ENCODE measurements at regions not wholly inside any gene's neighbourhood (a gene's known extent, or its start where the extent isn't known, plus 50 kb on each side); places are given as distances from the start of the nearest gene placed in this dataset.

DNA sequence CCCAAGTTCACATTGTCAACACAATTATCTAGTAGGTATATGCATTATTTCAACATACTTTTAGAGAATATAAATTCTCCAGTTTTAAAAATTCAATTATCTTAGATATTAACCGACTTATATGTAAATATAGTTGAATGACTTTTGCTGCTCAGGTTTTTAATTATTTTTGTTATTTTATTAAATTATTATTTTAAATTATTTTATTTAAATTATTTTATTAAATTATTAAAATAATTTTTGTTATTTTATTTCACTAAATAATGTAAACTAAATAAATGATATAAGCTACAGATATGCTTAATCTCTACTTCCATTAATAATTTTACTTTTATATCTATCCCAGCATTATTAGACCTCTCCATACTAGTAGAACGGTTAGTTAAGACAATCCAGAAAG is 544.3 kb upstream of the ARRDC3 start:
- SMC1A ChIA-PET (ENCODE audit: uncharacterized antibody, unreplicated experiment): no interaction called here
- Histone ChIP-seq H4K20me1 (ENCODE audit: control insufficient read depth, insufficient read depth) (no peaks in the 10 kb centered on the region), H3K4me1 (ENCODE audit: control insufficient read depth, insufficient read depth, low read length) (no peaks in the 10 kb centered on the region), H3K4me3 (no peak overlapping the region), H3K27me3 (replicated peaks in 1 of 2; ENCODE audit: control insufficient read depth in 2 of 2, insufficient read depth in 2 of 2, low read length in 1 of 2) (no peaks in the 10 kb centered on the region), H3K36me3 (ENCODE audit: control insufficient read depth in 2 of 2, insufficient read depth in 2 of 2, low read length in 1 of 2) (no peaks in the 10 kb centered on the region), H3K4me2 (ENCODE audit: control insufficient read depth, insufficient read depth) (no peak overlapping the region), H3K79me2 (ENCODE audit: control insufficient read depth, insufficient read depth, low read length) (no peaks in the 10 kb centered on the region), H2AFZ (ENCODE audit: control insufficient read depth, low read depth, low read length) (no peak overlapping the region), H3K9me3 (replicated peaks; ENCODE audit: control insufficient read depth, insufficient read depth, low read length) (no peaks in the 10 kb centered on the region), H3K9ac (ENCODE audit: control insufficient read depth, insufficient read depth, low read length) (no peak overlapping the region), H3K27ac (ENCODE audit: control insufficient read depth, insufficient read depth) (no peak overlapping the region)
- DNase-seq (ENCODE audit: low read depth, low spot score) (no peak), ATAC-seq (no peak), FAIRE-seq (no peak)
- intact Hi-C loops (cut with micrococcal nuclease; ENCODE audit: unreplicated experiment): loop anchor here (5.0 to 10.0 kb wide), 2 partner anchors 285 to 423 kb away; no protein-coding TSS in a partner anchor
- no TSS peak for BruUV-seq (replicated peaks)
- WGBS (ENCODE audit: insufficient coverage, insufficient replicate concordance, low lambda C conversion rate, missing lambda C conversion rate): 18% methylated on average over 2 of the region's 2 CpGs
- POLR2A ChIA-PET: no interaction called here
- in situ Hi-C loops (cut with MboI): no loop called here
- RAD21 ChIA-PET (ENCODE audit: unreplicated experiment): no interaction called here
- TF ChIP-seq, protein P1, sequence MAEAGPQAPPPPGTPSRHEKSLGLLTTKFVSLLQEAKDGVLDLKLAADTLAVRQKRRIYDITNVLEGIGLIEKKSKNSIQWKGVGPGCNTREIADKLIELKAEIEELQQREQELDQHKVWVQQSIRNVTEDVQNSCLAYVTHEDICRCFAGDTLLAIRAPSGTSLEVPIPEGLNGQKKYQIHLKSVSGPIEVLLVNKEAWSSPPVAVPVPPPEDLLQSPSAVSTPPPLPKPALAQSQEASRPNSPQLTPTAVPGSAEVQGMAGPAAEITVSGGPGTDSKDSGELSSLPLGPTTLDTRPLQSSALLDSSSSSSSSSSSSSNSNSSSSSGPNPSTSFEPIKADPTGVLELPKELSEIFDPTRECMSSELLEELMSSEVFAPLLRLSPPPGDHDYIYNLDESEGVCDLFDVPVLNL (IDR thresholded peaks at IDR 0.05; ENCODE audit: low read depth, low read length): no peak
- TF ChIP-seq IRF4 (IDR thresholded peaks at IDR 0.05; ENCODE audit: low read depth, low read length): no peak
- TF ChIP-seq TARDBP (IDR thresholded peaks at IDR 0.05; ENCODE audit: borderline replicate concordance): no peak
- TF ChIP-seq POLR2AphosphoS5 (IDR thresholded peaks at IDR 0.05; ENCODE audit: low read length): no peak
- TF ChIP-seq ZNF274 (IDR thresholded peaks at IDR 0.05; ENCODE audit: insufficient read depth, insufficient read length): no peak
- TF ChIP-seq CBX5 (IDR thresholded peaks at IDR 0.05; ENCODE audit: low read depth): no peak
- TF ChIP-seq ZSCAN29 (IDR thresholded peaks at IDR 0.05): no peak
- no peak for TF ChIP-seq SMAD1 (IDR thresholded peaks at IDR 0.05; ENCODE audit: low read depth, partially characterized antibody)
- no peak for TF ChIP-seq ZZZ3 (IDR thresholded peaks at IDR 0.05; ENCODE audit: control insufficient read depth, insufficient read length, low read depth)
- no peak for TF ChIP-seq MTA2 (IDR thresholded peaks at IDR 0.05; ENCODE audit: low read depth)
- no peak for TF ChIP-seq BACH1 (IDR thresholded peaks at IDR 0.05; ENCODE audit: borderline replicate concordance)
- TF ChIP-seq, protein P2, sequence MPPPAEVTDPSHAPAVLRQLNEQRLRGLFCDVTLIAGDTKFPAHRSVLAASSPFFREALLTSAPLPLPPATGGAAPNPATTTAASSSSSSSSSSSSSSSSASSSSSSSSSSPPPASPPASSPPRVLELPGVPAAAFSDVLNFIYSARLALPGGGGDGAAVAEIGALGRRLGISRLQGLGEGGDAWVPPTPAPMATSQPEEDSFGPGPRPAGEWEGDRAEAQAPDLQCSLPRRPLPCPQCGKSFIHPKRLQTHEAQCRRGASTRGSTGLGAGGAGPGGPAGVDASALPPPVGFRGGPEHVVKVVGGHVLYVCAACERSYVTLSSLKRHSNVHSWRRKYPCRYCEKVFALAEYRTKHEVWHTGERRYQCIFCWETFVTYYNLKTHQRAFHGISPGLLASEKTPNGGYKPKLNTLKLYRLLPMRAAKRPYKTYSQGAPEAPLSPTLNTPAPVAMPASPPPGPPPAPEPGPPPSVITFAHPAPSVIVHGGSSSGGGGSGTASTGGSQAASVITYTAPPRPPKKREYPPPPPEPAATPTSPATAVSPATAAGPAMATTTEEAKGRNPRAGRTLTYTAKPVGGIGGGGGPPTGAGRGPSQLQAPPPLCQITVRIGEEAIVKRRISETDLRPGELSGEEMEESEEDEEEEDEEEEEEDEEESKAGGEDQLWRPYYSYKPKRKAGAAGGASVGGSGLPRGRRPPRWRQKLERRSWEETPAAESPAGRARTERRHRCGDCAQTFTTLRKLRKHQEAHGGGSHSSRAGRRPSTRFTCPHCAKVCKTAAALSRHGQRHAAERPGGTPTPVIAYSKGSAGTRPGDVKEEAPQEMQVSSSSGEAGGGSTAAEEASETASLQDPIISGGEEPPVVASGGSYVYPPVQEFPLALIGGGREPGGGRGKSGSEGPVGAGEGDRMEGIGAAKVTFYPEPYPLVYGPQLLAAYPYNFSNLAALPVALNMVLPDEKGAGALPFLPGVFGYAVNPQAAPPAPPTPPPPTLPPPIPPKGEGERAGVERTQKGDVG (CRISPR knock-in tag; IDR thresholded peaks at IDR 0.05): no peak
- no peak for TF ChIP-seq TAF1 (IDR thresholded peaks at IDR 0.05; ENCODE audit: borderline replicate concordance, low read depth, low read length)
- no peak for TF ChIP-seq MEF2A (IDR thresholded peaks at IDR 0.05; ENCODE audit: insufficient read depth, low read depth, low read length)
- TF ChIP-seq EED (IDR thresholded peaks at IDR 0.05; ENCODE audit: low read depth): no peak
- no peak for TF ChIP-seq ASH2L (IDR thresholded peaks at IDR 0.05; ENCODE audit: borderline replicate concordance, low read depth)
- TF ChIP-seq CREM (IDR thresholded peaks at IDR 0.05; ENCODE audit: low read depth): no peak
- CTCF ChIA-PET: no interaction called here

All from GM12878 (cell line).